H1 (cell line): ENCODE measurements at regions not wholly inside any gene's neighbourhood (a gene's known extent, or its start where the extent isn't known, plus 50 kb on each side); places are given as distances from the start of the nearest gene placed in this dataset.

ENCODE experiments used
- CTCF ChIA-PET: fragments of 300-600 bp; sonication (Branson Sonifier 250); formaldehyde crosslinking; loops from one replicate; lab custom pipeline; 2021; ENCODE audit not compliant: partially characterized antibody; lab: Charles Lee
- POLR2A ChIA-PET: fragments of 300-600 bp; sonication (Branson Sonifier 250); formaldehyde crosslinking; loops from one replicate; lab custom pipeline; 2021; ENCODE audit warnings: inconsistent platforms; ENCODE audit not compliant: partially characterized antibody; lab: Charles Lee
- DNase-seq, 2 experiments: peaks; one replicate each; pipeline versions ENCODE4 v3.0.0 to v3.0.0-alpha.2; 2010 to 2022; ENCODE audit warnings: low spot score in 2 of 2, low read depth in 1 of 2, mixed read lengths in 1 of 2
- FAIRE-seq: peaks from 2 replicates; lab custom pipeline; 2011; peaks lifted over from hg19 to GRCh38; lab: Jason Lieb, UNC
- H2AFZ ChIP-seq: 2 replicates; pipeline ENCODE4 v1.8.1; 2012; ENCODE audit warnings: low read length, inconsistent platforms
- H2AK5ac ChIP-seq: 2 replicates; pipeline ENCODE4 v1.6.1; 2013; ENCODE audit warnings: low read depth, low read length
- H2BK120ac ChIP-seq: replicated peaks from 2 replicates; pipeline ENCODE3; 2013; ENCODE audit warnings: low read depth, low read length, inconsistent platforms
- H2BK12ac ChIP-seq: 2 replicates; pipeline ENCODE4 v1.6.1; 2013; ENCODE audit warnings: low read depth, low read length
- H2BK15ac ChIP-seq: 2 replicates; pipeline ENCODE4 v1.6.1; 2013; ENCODE audit warnings: low read length
- H2BK20ac ChIP-seq: 2 replicates; pipeline ENCODE4 v1.6.1; 2013; ENCODE audit warnings: low read length
- H2BK5ac ChIP-seq: 2 replicates; pipeline ENCODE4 v1.6.1; 2013; ENCODE audit warnings: low read depth, low read length
- H3K14ac ChIP-seq: 2 replicates; pipeline ENCODE4 v1.6.1; 2013; ENCODE audit warnings: inconsistent platforms; ENCODE audit not compliant: insufficient read length
- H3K18ac ChIP-seq: 2 replicates; pipeline ENCODE4 v1.6.1; 2013; ENCODE audit warnings: low read length; ENCODE audit errors: extremely low read depth
- H3K23ac ChIP-seq: 2 replicates; pipeline ENCODE4 v1.6.1; 2013; ENCODE audit warnings: inconsistent platforms; ENCODE audit not compliant: insufficient read length
- H3K23me2 ChIP-seq: 2 replicates; pipeline ENCODE4 v1.6.1; 2013; ENCODE audit warnings: low read depth, low read length
- H3K27ac ChIP-seq: 2 replicates; pipeline ENCODE4 v1.6.1; 2011; ENCODE audit warnings: low read depth, low read length, inconsistent platforms
- H3K27me3 ChIP-seq, 4 experiments: replicated peaks in 1 of 4; 1 replicate in 1 of 4; 2 replicates in 3 of 4; pipeline versions ENCODE4 v1.6.1 to v1.8.1; 2011 to 2013; ENCODE audit warnings: low read length in 3 of 4, mild to moderate bottlenecking in 3 of 4, inconsistent platforms in 2 of 4, mixed read lengths in 2 of 4, moderate library complexity in 1 of 4; ENCODE audit not compliant: control insufficient read depth in 3 of 4, insufficient read depth in 3 of 4; ENCODE audit errors: extremely low read depth in 1 of 4
- H3K36me3 ChIP-seq, 4 experiments: 2 replicates each; pipeline versions ENCODE4 v1.6.1 to v1.8.1; 2011 to 2013; ENCODE audit warnings: mild to moderate bottlenecking in 4 of 4, low read length in 3 of 4, moderate library complexity in 2 of 4, control low read depth in 1 of 4, inconsistent platforms in 1 of 4; ENCODE audit not compliant: insufficient read depth in 4 of 4, control insufficient read depth in 2 of 4
- H3K4ac ChIP-seq: replicated peaks from 2 replicates; pipeline ENCODE3; 2013; ENCODE audit warnings: low read length, low read depth, mixed read lengths, inconsistent platforms; ENCODE audit not compliant: insufficient read length
- H3K4me1 ChIP-seq, 4 experiments: replicated peaks in 1 of 4; 1 replicate in 1 of 4; 2 replicates in 3 of 4; pipeline versions ENCODE4 v1.6.1 to v1.8.1; 2011 to 2013; ENCODE audit warnings: low read length in 3 of 4, inconsistent platforms in 2 of 4, mixed read lengths in 1 of 4; ENCODE audit not compliant: insufficient read depth in 4 of 4, control insufficient read depth in 3 of 4
- H3K4me2 ChIP-seq, 2 experiments: 2 replicates each; pipeline versions ENCODE4 v1.6.1 to v1.8.1; 2011 to 2013; ENCODE audit warnings: low read depth in 2 of 2, low read length in 2 of 2, control low read depth in 1 of 2, inconsistent platforms in 1 of 2, mild to moderate bottlenecking in 1 of 2; ENCODE audit not compliant: insufficient read depth in 1 of 2
- H3K4me3 ChIP-seq, 4 experiments: fragments of 200-600, 300-600 bp in 1 of 4; sonication (generic), shearing (Covaris generic), sonication (Bioruptor Twin) in 1 of 4; 2 replicates each; pipeline versions ENCODE4 v1.5.1 to v1.8.1; 2011 to 2016; ENCODE audit warnings: low read length in 4 of 4, low read depth in 3 of 4, control low read depth in 2 of 4, inconsistent platforms in 2 of 4, mild to moderate bottlenecking in 2 of 4, mixed read lengths in 1 of 4, moderate library complexity in 1 of 4; ENCODE audit not compliant: insufficient read depth in 2 of 4; ENCODE audit errors: extremely low read depth in 1 of 4
- H3K56ac ChIP-seq: replicated peaks from 2 replicates; pipeline ENCODE3; 2013; ENCODE audit warnings: low read depth, mild to moderate bottlenecking, mixed read lengths, low read length, inconsistent platforms; ENCODE audit not compliant: insufficient read length
- H3K79me1 ChIP-seq: 2 replicates; pipeline ENCODE4 v1.6.1; 2013; ENCODE audit warnings: low read depth, low read length, control low read depth
- H3K79me2 ChIP-seq, 2 experiments: 2 replicates each; pipeline versions ENCODE4 v1.6.1 to v1.8.1; 2012 to 2013; ENCODE audit warnings: low read length in 2 of 2, mild to moderate bottlenecking in 2 of 2, inconsistent platforms in 1 of 2; ENCODE audit not compliant: insufficient read depth in 2 of 2, control insufficient read depth in 1 of 2
- H3K9ac ChIP-seq, 4 experiments: replicated peaks in 1 of 4; 1 replicate in 1 of 4; 2 replicates in 3 of 4; pipeline versions ENCODE4 v1.6.1 to v1.8.1; 2011 to 2013; ENCODE audit warnings: low read depth in 3 of 4, low read length in 3 of 4, control low read depth in 2 of 4, mild to moderate bottlenecking in 2 of 4, moderate library complexity in 2 of 4, inconsistent platforms in 1 of 4; ENCODE audit errors: extremely low read depth in 1 of 4
- H3K9me3 ChIP-seq, 2 experiments: 2 replicates each; pipeline versions ENCODE4 v1.6.1 to v1.8.1; 2012 to 2013; ENCODE audit warnings: mild to moderate bottlenecking in 2 of 2, moderate library complexity in 2 of 2, control low read depth in 1 of 2, inconsistent platforms in 1 of 2, low read depth in 1 of 2, low read length in 1 of 2, mixed read lengths in 1 of 2; ENCODE audit not compliant: insufficient read depth in 2 of 2
- H4K20me1 ChIP-seq, 2 experiments: replicated peaks in 1 of 2; 2 replicates each; pipeline versions ENCODE3 to v1.8.1; 2011 to 2013; ENCODE audit warnings: inconsistent platforms in 2 of 2, low read length in 2 of 2, mild to moderate bottlenecking in 1 of 2; ENCODE audit not compliant: insufficient read depth in 2 of 2, control insufficient read depth in 1 of 2
- H4K5ac ChIP-seq: 2 replicates; pipeline ENCODE4 v1.6.1; 2013; ENCODE audit warnings: low read length, low read depth, mixed read lengths, inconsistent platforms; ENCODE audit not compliant: insufficient read length
- H4K8ac ChIP-seq: 2 replicates; pipeline ENCODE4 v1.8.0; 2013; ENCODE audit warnings: mild to moderate bottlenecking, moderate library complexity, low read length, inconsistent platforms; ENCODE audit not compliant: insufficient read depth; ENCODE audit errors: extremely low read depth
- H4K91ac ChIP-seq: replicated peaks from 2 replicates; pipeline ENCODE3; 2013; ENCODE audit warnings: low read length, mixed read lengths, inconsistent platforms; ENCODE audit not compliant: insufficient read length
- ATF2 ChIP-seq: IDR thresholded peaks from 2 replicates; pipeline ENCODE4 v1.6.1; 2012; ENCODE audit warnings: low read length, inconsistent platforms
- POLR2A ChIP-seq, 2 experiments: IDR thresholded peaks; 1 replicate in 1 of 2; 2 replicates in 1 of 2; pipeline ENCODE4 v1.6.1; 2011; ENCODE audit warnings: low read depth in 2 of 2, low read length in 2 of 2, mild to moderate bottlenecking in 2 of 2; ENCODE audit errors: control extremely low read depth in 1 of 2
- WGBS, 2 experiments: shearing (Covaris generic) in 1 of 2; methylation state at CpG; one replicate each; pipeline versions ENCODE4 v1.1.6 to v1.1.7; 2013 to 2015; ENCODE audit warnings: low lambda C conversion rate in 2 of 2, mixed read lengths in 2 of 2, inconsistent platforms in 1 of 2, low coverage in 1 of 2, missing lambda C conversion rate in 1 of 2; ENCODE audit not compliant: insufficient replicate concordance in 2 of 2, insufficient coverage in 1 of 2, insufficient read length in 1 of 2; ENCODE audit errors: extremely low coverage in 1 of 2, missing lambda C conversion rate in 1 of 2; 5-methylcytosine and 5-hydroxymethylcytosine counted together

- Histone ChIP-seq H4K91ac (no peak overlapping the region), H2BK20ac (no peak overlapping the region), H3K23ac (no peak overlapping the region), H3K79me2 (no peaks in the 10 kb centered on the region), H3K4me3 (no peak overlapping the region), H3K27me3 (no peaks in the 10 kb centered on the region), H3K9me3 (no peaks in the 10 kb centered on the region), H2BK12ac (no peak overlapping the region), H3K4me1 (no peaks in the 10 kb centered on the region), H3K9ac (no peak overlapping the region), H2BK120ac (no peak overlapping the region)
- TF ChIP-seq ATF2 (no peak), POLR2A (IDR thresholded peaks at IDR 0.05; ENCODE audit: control extremely low read depth in 1 of 2, low read depth in 2 of 2, low read length in 2 of 2) (no peak)
- TF ChIP-seq, all 59 proteins: peak for 0
- peaks cover 2% of the 10 kb centered on the region; the same call in 1 of the 2 replicates for H3K23me2 ChIP-seq
- no peak overlapping the region for H3K14ac ChIP-seq
- H3K36me3 ChIP-seq, result no peaks in the 10 kb centered on the region
- H3K27ac ChIP-seq, result no peak overlapping the region
- H3K4me2 ChIP-seq, result no peak overlapping the region
- FAIRE-seq (no peak), DNase-seq (peak in 1 of 2 experiments; percentile 8)
- ChIA-PET CTCF (interaction anchor here (0.9 to 1.5 kb wide), 4 partner anchors 10 to 116 kb away, joined by 3 to 6 read pairs (median 3); no protein-coding TSS in a partner anchor), POLR2A (no interaction called here)
- no peak overlapping the region for H2AFZ ChIP-seq
- H4K20me1 ChIP-seq, result no peaks in the 10 kb centered on the region
- no peak overlapping the region for H3K4ac ChIP-seq
- H2BK15ac ChIP-seq, result no peak overlapping the region
- H3K56ac ChIP-seq, result no peak overlapping the region
- H4K8ac ChIP-seq, result no peak overlapping the region
- no peak overlapping the region for H2BK5ac ChIP-seq
- WGBS, 2 experiments, result 100% methylated on average over 1 of the region's 1 CpG; no CpG with 5 or more reads in 1 of the 2 experiments
- H4K5ac ChIP-seq, result no peak overlapping the region
- no peak overlapping the region for H2AK5ac ChIP-seq
- no peak overlapping the region for H3K18ac ChIP-seq
- no peaks in the 10 kb centered on the region for H3K79me1 ChIP-seq
Observed at GRCh38 chr5:54756796-54757402, 228.5 kb downstream of the ESM1 start.
